GM12874 (cell line): ENCODE measurements at regions not wholly inside any gene's neighbourhood (a gene's known extent, or its start where the extent isn't known, plus 50 kb on each side); places are given as distances from the start of the nearest gene placed in this dataset.

ENCODE experiments used
- CTCF ChIP-seq: IDR thresholded peaks from 2 replicates; pipeline ENCODE4 v1.5.1; 2011; ENCODE audit warnings: low read depth, mild to moderate bottlenecking, control low read depth, low read length, moderate library complexity; ENCODE audit not compliant: insufficient read depth

GRCh38 chr14:28946267-28946666 lies 179.7 kb downstream of the FOXG1 start:
- no peak for TF ChIP-seq CTCF

GRCh38 chr14:28949503-28949902 lies 182.9 kb downstream of the FOXG1 start:
- no peak for TF ChIP-seq CTCF

- no peak for TF ChIP-seq CTCF
Measured at GRCh38 chr14:28952161-28952560, 185.6 kb downstream of the FOXG1 start.

GRCh38 chr14:28952666-28953065 lies 186.1 kb downstream of the FOXG1 start:
- TF ChIP-seq CTCF = no peak

GRCh38 chr14:28953973-28954372 lies 187.4 kb downstream of the FOXG1 start:
- no peak for TF ChIP-seq CTCF

GRCh38 chr14:28966416-28967233 lies 200.0 kb downstream of the FOXG1 start:
- TF ChIP-seq CTCF = no peak

GRCh38 chr14:28975084-28975483 lies 208.5 kb downstream of the FOXG1 start:
- no peak for TF ChIP-seq CTCF

GRCh38 chr14:28982228-28982627 lies 215.6 kb downstream of the FOXG1 start:
- TF ChIP-seq CTCF = no peak
